ENCODE measurements at regions not wholly inside any gene's neighbourhood (a gene's known extent, or its start where the extent isn't known, plus 50 kb on each side); places are given as distances from the start of the nearest gene placed in this dataset.

- no peak for ATAC-seq
- no peak for DNase-seq
- Histone ChIP-seq H3K4me3 (no peak overlapping the region), H3K27me3 (no peaks in the 10 kb centered on the region), H3K9me3 (no peaks in the 10 kb centered on the region), H3K36me3 (no peaks in the 10 kb centered on the region), H3K27ac (no peak overlapping the region), H3K4me1 (no peaks in the 10 kb centered on the region)
- no peak for TF ChIP-seq CTCF (IDR thresholded peaks at IDR 0.05)
- intact Hi-C loops (cut with DNase I): no loop called here
- no peak for FAIRE-seq
These were observed 874.9 kb upstream of the PCDH20 start for GRCh38 chr13:62290542-62290941.

DNA sequence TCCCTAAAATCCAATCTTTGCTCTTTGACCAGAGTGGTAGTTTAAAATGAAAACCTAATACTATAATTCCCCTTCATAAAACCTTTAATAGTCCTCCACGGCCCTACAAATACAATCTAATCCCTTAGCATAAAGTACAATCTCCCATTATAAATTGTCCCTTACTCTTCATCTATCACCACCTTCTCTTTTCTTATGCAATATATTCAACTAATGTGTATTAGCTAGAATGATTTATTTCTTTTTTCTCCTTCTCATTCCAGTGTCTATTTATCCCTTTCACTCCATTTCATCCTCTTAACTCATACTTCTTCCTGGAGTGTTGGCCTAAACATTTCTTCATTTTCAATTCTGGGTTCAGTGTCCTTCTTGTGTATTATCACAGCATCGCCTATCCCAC lies 872.1 kb upstream of the PCDH20 start:
- Histone ChIP-seq H3K27ac (no peak overlapping the region), H3K4me1 (no peaks in the 10 kb centered on the region), H3K9me3 (no peaks in the 10 kb centered on the region), H3K27me3 (no peaks in the 10 kb centered on the region), H3K36me3 (no peaks in the 10 kb centered on the region), H3K4me3 (no peak overlapping the region)
- 58 to 68% methylated on average over 2 of the region's 2 CpGs for WGBS, 2 donors
- ATAC-seq (no peak), DNase-seq (no peak), FAIRE-seq (no peak)
- intact Hi-C loops (cut with DNase I): no loop called here
- no peak for TF ChIP-seq CTCF (IDR thresholded peaks at IDR 0.05)

- no peak for TF ChIP-seq CTCF (IDR thresholded peaks at IDR 0.05)
- no peak for ATAC-seq
- WGBS, 2 donors: 54 to 57% methylated on average over 1 of the region's 1 CpG
- DNase-seq: no peak
- FAIRE-seq: no peak
- Histone ChIP-seq H3K27ac (no peak overlapping the region), H3K36me3 (no peaks in the 10 kb centered on the region), H3K4me1 (no peaks in the 10 kb centered on the region), H3K4me3 (no peak overlapping the region), H3K9me3 (no peaks in the 10 kb centered on the region), H3K27me3 (no peaks in the 10 kb centered on the region)
- intact Hi-C loops (cut with DNase I): no loop called here
These were observed 864.9 kb upstream of the PCDH20 start for GRCh38 chr13:62280590-62280989.

- Histone ChIP-seq H3K4me1 (no peaks in the 10 kb centered on the region), H3K27ac (no peak overlapping the region), H3K27me3 (no peaks in the 10 kb centered on the region), H3K36me3 (no peaks in the 10 kb centered on the region), H3K9me3 (no peaks in the 10 kb centered on the region), H3K4me3 (no peak overlapping the region)
- no peak for TF ChIP-seq CTCF (IDR thresholded peaks at IDR 0.05)
- intact Hi-C loops (cut with DNase I): no loop called here
- DNase-seq (no peak), FAIRE-seq (no peak), ATAC-seq (no peak)
These were observed 862.6 kb upstream of the PCDH20 start for GRCh38 chr13:62278271-62278670.

- Histone ChIP-seq H3K4me1 (no peaks in the 10 kb centered on the region), H3K4me3 (no peak overlapping the region), H3K9me3 (no peaks in the 10 kb centered on the region), H3K36me3 (no peaks in the 10 kb centered on the region), H3K27me3 (no peaks in the 10 kb centered on the region), H3K27ac (no peak overlapping the region)
- intact Hi-C loops (cut with DNase I): no loop called here
- ATAC-seq (no peak), DNase-seq (no peak), FAIRE-seq (no peak)
- WGBS, 2 donors: 64 to 75% methylated on average over 2 of the region's 2 CpGs
- TF ChIP-seq CTCF (IDR thresholded peaks at IDR 0.05): no peak
These were observed 836.1 kb upstream of the PCDH20 start for GRCh38 chr13:62251734-62252133.

Data from pancreas (tissue), 10 donors.